ENCODE measurements at regions not wholly inside any gene's neighbourhood (a gene's known extent, or its start where the extent isn't known, plus 50 kb on each side); places are given as distances from the start of the nearest gene placed in this dataset.

GRCh38 chr10:128907155-128907941 lies 559.7 kb upstream of the MGMT start:
- no peak for DNase-seq (ENCODE audit: low read depth in 2 of 3, low spot score in 2 of 3)

DNA sequence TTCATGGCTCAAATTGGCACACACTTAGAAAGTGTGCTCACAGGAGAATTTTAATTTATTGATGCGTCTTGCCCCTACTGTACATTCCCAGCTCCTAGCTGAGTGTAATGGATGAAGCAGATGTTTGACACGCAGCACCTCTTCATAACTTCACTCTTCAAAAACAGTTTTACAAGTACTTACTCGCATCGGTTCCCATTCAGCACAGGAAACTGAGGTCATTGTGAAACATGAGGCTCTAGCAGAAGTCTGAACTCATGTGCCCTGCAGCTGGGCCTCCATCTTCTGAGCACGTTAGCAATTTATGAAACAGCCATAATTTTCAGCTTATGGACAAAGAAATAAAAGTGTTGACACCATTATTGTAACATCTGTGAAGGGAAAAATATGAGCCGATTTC lies 558.9 kb upstream of the MGMT start:
- no peak for DNase-seq (ENCODE audit: low read depth in 2 of 3, low spot score in 2 of 3)

DNA sequence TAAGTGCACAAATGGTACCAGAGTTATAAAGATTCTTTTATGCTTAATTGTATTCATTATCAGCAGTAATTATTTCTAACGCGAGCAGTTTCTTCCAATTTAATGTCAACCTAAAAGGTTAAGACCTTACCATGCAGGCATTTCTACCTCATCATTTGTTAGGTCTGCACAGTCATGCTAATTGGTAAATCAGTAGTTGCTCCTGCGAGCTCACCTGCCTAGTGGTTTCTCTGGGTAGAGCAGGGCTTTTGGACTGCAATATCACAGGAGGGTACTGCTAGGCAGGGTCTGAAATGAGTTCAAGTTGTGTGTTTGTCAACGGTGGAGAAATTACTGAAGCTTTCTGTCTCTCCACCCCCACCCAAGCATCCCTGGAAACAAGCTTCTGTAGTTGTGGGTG lies 558.5 kb upstream of the MGMT start:
- no peak for DNase-seq (ENCODE audit: low read depth in 2 of 3, low spot score in 2 of 3)

- no peak for DNase-seq (ENCODE audit: low read depth in 2 of 3, low spot score in 2 of 3)
These were observed 554.3 kb upstream of the MGMT start for GRCh38 chr10:128912568-128913311.

GRCh38 chr10:128914681-128915080 lies 552.4 kb upstream of the MGMT start:
- DNase-seq (ENCODE audit: low read depth in 2 of 3, low spot score in 2 of 3): no peak

GRCh38 chr10:128915630-128916029 lies 551.4 kb upstream of the MGMT start:
- no peak for DNase-seq (ENCODE audit: low read depth in 2 of 3, low spot score in 2 of 3)

DNA sequence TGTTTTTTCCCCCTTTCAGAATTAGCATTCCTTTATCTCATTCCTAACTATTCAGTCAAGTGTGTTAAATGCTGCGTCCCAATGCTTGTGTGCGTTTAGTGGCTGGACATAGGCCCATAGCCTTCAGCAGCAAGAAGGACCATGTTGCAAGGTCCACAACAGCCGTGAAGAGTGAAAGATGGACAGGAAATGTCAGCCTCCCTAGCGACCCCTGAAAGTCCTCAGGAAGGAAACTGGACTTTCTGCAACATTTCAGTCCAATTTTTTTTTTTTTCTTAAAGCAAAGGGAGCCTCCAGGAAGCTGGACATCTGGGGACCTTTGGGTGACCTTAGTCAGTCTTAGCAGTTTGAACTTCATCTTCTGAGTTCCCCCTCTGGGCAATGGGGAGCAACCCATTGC lies 550.7 kb upstream of the MGMT start:
- no peak for DNase-seq (ENCODE audit: low read depth in 2 of 3, low spot score in 2 of 3)

- no peak for DNase-seq (ENCODE audit: low read depth in 2 of 3, low spot score in 2 of 3)
These were observed 545.5 kb upstream of the MGMT start for GRCh38 chr10:128921389-128922022.

DNA sequence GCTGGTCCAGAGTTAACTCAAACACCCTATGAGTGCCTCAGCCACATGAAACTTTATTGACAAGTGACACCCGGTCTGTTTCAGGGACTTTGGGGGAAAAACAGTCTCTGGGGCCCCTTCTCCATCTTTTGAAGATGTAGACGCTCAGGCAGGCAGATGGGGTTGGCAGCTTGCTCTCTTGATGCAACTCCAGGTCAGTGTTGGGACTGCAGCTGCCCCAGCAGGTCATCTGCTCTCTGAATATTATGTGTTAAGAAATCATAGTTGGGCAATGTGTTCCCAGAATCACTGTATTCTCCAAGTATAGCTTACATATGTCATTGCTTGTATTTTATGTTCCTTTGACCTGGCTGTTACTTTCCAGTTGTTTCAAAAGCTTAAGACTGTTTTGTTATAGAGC lies 544.9 kb upstream of the MGMT start:
- DNase-seq (ENCODE audit: low read depth in 2 of 3, low spot score in 2 of 3): no peak

GRCh38 chr10:128922619-128923196 lies 544.3 kb upstream of the MGMT start:
- no peak for DNase-seq (ENCODE audit: low read depth in 2 of 3, low spot score in 2 of 3)

GRCh38 chr10:128924918-128925317 lies 542.1 kb upstream of the MGMT start:
- no peak for DNase-seq (ENCODE audit: low read depth in 2 of 3, low spot score in 2 of 3)

GRCh38 chr10:128926711-128927110 lies 540.3 kb upstream of the MGMT start:
- DNase-seq (ENCODE audit: low read depth in 2 of 3, low spot score in 2 of 3): no peak

- no peak for DNase-seq (ENCODE audit: low read depth in 2 of 3, low spot score in 2 of 3)
These were observed 539.4 kb upstream of the MGMT start for GRCh38 chr10:128927497-128928161.

DNA sequence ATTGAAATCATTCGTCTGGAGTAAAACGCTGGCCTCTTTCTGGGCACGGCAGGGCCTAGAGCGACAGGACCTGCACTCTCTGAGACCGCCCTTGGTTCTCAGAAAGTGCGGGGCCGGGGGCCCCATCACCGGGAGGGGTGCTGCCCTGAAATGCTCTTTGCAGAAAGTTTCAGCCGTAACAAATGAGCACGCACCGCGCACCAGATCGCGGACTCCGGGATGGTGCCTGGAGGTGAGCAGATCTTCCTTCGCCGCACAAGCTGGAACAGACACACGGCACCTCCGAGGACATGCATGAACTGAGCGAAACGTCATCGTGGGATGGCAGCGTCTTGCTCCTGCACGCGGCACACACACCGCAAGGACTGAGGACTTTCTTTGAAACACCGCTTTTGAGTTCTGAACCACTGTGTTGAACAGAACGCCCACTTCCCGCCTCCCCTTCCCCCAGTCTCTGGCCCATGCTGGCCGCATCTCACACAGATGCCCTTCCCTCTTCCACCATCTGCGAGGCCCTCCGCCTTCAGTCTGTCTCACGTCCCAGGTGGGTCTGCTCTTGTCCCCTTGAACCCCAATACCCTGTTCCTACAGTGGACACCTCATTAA lies 538.7 kb upstream of the MGMT start:
- DNase-seq (ENCODE audit: low read depth in 2 of 3, low spot score in 2 of 3): no peak

GRCh38 chr10:128929131-128929530 lies 537.9 kb upstream of the MGMT start:
- DNase-seq (ENCODE audit: low read depth in 2 of 3, low spot score in 2 of 3): no peak

DNA sequence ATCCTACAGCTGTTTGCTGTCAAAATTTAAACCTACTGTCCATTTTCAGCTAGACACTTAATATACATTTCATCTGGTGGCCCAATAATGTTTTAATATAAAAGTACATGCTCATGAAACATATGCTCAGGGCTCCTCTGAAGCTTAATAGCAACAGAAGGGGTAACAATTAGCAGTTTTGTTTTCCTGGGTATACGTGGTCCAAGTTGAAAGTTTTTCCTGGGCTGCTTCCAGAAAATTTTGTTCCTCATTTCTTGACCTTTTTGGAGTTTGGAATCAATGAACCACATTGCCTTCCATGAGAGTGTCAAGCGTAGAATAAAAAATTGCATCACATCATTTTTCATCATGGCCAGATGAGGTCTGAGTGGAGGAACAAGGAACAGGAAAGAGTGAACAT lies 537.3 kb upstream of the MGMT start:
- no peak for DNase-seq (ENCODE audit: low read depth in 2 of 3, low spot score in 2 of 3)

- no peak for DNase-seq (ENCODE audit: low read depth in 2 of 3, low spot score in 2 of 3)
These were observed 536.5 kb upstream of the MGMT start for GRCh38 chr10:128930515-128930914.

- no peak for DNase-seq (ENCODE audit: low read depth in 2 of 3, low spot score in 2 of 3)
These were observed 534.8 kb upstream of the MGMT start for GRCh38 chr10:128932071-128932820.

DNA sequence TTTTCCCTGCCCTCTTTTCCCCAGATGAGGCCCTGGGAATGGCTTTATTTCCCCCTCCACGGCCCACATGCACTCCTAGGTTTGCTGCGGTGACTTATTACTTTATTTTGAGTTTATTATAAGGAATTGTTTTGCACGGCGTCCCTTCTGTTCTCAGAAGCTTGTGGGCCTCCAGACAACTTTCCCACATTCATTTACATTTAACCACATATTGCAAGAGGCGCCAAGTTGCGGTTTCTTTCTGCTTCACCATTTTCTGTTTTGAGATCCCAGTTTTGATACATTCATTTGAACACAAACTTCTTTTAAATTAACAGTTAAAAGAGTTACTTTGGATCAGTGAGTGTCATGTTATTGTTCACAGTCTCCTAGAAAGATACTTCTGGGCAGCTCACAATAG lies 532.5 kb upstream of the MGMT start:
- DNase-seq (ENCODE audit: low read depth in 2 of 3, low spot score in 2 of 3): no peak

GRCh38 chr10:128936392-128936791 lies 530.6 kb upstream of the MGMT start:
- no peak for DNase-seq (ENCODE audit: low read depth in 2 of 3, low spot score in 2 of 3)
